ENCODE measurements at regions not wholly inside any gene's neighbourhood (a gene's known extent, or its start where the extent isn't known, plus 50 kb on each side); places are given as distances from the start of the nearest gene placed in this dataset.

GRCh38 chr11:127677660-127678425 lies 677.3 kb upstream of the KIRREL3 start:
- TF ChIP-seq, protein P1, sequence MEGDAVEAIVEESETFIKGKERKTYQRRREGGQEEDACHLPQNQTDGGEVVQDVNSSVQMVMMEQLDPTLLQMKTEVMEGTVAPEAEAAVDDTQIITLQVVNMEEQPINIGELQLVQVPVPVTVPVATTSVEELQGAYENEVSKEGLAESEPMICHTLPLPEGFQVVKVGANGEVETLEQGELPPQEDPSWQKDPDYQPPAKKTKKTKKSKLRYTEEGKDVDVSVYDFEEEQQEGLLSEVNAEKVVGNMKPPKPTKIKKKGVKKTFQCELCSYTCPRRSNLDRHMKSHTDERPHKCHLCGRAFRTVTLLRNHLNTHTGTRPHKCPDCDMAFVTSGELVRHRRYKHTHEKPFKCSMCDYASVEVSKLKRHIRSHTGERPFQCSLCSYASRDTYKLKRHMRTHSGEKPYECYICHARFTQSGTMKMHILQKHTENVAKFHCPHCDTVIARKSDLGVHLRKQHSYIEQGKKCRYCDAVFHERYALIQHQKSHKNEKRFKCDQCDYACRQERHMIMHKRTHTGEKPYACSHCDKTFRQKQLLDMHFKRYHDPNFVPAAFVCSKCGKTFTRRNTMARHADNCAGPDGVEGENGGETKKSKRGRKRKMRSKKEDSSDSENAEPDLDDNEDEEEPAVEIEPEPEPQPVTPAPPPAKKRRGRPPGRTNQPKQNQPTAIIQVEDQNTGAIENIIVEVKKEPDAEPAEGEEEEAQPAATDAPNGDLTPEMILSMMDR (IDR thresholded peaks at IDR 0.05): no peak
- no peak for TF ChIP-seq POLR2A (IDR thresholded peaks at IDR 0.05)

Data from suprapubic skin (tissue), 3 donors.